ENCODE measurements at regions not wholly inside any gene's neighbourhood (a gene's known extent, or its start where the extent isn't known, plus 50 kb on each side); places are given as distances from the start of the nearest gene placed in this dataset.
"Not testable (repeated sequence)": the region's sequence is repeated elsewhere in the genome, so short reads cannot be mapped to it uniquely, and the experiment has no call there.

DNA sequence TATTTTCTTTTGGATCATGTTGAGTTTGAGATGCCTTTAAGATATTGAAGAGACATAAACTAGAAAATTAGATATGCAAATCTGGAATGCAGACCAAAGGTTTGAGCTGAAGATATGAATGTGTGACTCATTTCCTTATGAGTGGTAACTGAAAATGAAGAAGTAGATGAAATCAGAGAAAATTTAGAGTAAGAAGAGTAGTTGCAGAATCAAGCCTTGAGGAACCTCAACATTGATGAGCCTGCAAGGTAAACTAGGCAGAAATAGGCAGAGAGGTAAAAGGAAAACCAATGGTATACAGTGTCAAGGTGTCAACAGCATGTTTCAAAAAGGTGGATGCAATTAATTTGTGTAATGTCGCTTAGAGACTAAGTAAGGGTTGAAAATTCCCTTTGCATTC is 142.8 kb downstream of the MOSPD2 start:
- TF ChIP-seq, protein P1, sequence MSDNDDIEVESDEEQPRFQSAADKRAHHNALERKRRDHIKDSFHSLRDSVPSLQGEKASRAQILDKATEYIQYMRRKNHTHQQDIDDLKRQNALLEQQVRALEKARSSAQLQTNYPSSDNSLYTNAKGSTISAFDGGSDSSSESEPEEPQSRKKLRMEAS (IDR thresholded peaks at IDR 0.05; ENCODE audit: low read depth, low read length) = no peak
- no peak for TF ChIP-seq POLR2A (IDR thresholded peaks at IDR 0.05; ENCODE audit: extremely low read depth, insufficient read length)
- TF ChIP-seq CTCF (IDR thresholded peaks at IDR 0.05; ENCODE audit: low read depth, low read length) = no peak
- TF ChIP-seq MYC (IDR thresholded peaks at IDR 0.05; ENCODE audit: low read depth, low read length) = no peak
- H3K4me3 ChIP-seq (ENCODE audit: low read depth, low read length) = no peak overlapping the region
- no peak for DNase-seq (ENCODE audit: low read depth)

- H3K4me3 ChIP-seq (ENCODE audit: low read depth, low read length) = no peak overlapping the region
- TF ChIP-seq, protein P1 (IDR thresholded peaks at IDR 0.05; ENCODE audit: low read depth, low read length) = no peak
- TF ChIP-seq MYC (IDR thresholded peaks at IDR 0.05; ENCODE audit: low read depth, low read length) (no peak), CTCF (IDR thresholded peaks at IDR 0.05; ENCODE audit: low read depth, low read length) (no peak), POLR2A (IDR thresholded peaks at IDR 0.05; ENCODE audit: extremely low read depth, insufficient read length) (no peak)
- no peak for DNase-seq (ENCODE audit: low read depth)
Measured at GRCh38 chrX:15014281-15014680, 141.1 kb downstream of the MOSPD2 start.

GRCh38 chrX:15013461-15013860 is 140.2 kb downstream of the MOSPD2 start:
- TF ChIP-seq CTCF (IDR thresholded peaks at IDR 0.05; ENCODE audit: low read depth, low read length) (no peak), MYC (IDR thresholded peaks at IDR 0.05; ENCODE audit: low read depth, low read length) (no peak), POLR2A (IDR thresholded peaks at IDR 0.05; ENCODE audit: extremely low read depth, insufficient read length) (no peak)
- TF ChIP-seq, protein P1 (IDR thresholded peaks at IDR 0.05; ENCODE audit: low read depth, low read length) = no peak
- no peak overlapping the region for H3K4me3 ChIP-seq (ENCODE audit: low read depth, low read length)
- DNase-seq (ENCODE audit: low read depth) = no peak

DNA sequence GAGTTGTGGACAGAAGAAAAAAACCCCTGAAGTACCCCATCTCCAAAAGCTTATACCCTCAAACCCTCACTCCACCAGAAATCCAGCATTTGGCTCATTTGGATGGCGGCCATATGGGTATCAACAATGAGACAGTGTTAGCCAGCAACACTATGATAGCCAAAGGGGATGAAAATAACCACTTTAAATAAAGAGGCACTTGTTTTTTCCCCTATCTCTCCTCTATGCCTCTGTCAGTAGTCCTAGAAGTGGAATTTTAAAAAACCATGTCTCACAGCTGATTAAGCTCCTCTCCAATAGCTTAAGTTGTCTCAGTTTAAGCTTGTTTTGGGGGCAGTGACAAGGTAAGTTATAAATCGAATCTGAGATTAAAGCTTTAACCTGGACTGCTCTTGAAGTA is 124.0 kb downstream of the MOSPD2 start:
- DNase-seq (ENCODE audit: low read depth) = no peak
- TF ChIP-seq CTCF (IDR thresholded peaks at IDR 0.05; ENCODE audit: low read depth, low read length) = no peak
- no peak for TF ChIP-seq MYC (IDR thresholded peaks at IDR 0.05; ENCODE audit: low read depth, low read length)
- TF ChIP-seq POLR2A (IDR thresholded peaks at IDR 0.05; ENCODE audit: extremely low read depth, insufficient read length) = no peak
- TF ChIP-seq, protein P1 (IDR thresholded peaks at IDR 0.05; ENCODE audit: low read depth, low read length) = no peak
- H3K4me3 ChIP-seq (ENCODE audit: low read depth, low read length) = no peak overlapping the region

GRCh38 chrX:14984425-14984824 is 111.2 kb downstream of the MOSPD2 start:
- H3K4me3 ChIP-seq (ENCODE audit: low read depth, low read length); DNase-seq (ENCODE audit: low read depth): not testable (repeated sequence)

Data from NB4 (cell line).